ENCODE measurements at regions not wholly inside any gene's neighbourhood (a gene's known extent, or its start where the extent isn't known, plus 50 kb on each side); places are given as distances from the start of the nearest gene placed in this dataset.
"Not testable (repeated sequence)": the region's sequence is repeated elsewhere in the genome, so short reads cannot be mapped to it uniquely, and the experiment has no call there.

DNA sequence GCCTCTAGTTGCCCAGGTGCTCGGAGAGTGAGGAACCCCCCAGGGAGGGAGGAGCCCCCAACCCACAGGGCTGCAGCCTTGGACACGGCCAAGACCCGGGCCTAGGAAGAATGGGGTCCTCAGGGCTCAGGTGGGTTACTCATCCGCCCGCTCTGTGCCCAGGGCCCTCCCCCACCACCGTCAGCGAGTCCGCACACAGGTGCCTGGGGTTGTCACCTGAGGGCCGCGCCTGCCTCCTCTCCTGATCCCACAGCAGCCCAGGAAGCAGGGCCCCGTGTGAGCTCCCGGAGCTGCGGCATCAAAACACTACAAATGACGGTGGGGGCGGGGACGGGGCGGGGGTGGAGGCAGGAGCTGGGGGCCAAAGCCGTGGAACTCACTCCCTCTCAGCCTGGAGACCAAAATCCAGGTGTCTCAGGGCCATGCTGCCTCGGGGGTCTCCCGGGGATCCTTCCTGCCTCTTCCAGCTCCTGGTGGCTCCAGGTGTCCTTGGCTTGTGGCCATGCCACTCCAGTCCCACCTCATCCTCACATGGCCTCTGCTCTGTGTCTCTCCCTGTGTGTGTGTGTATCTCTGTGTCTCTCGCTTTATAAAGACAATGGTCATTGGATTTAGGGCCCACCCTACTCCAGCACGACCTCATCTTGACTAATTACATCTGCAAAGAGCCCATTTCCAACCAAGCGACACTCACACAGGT is 172.7 kb downstream of the NPIPB11 start:
- FAIRE-seq = not testable (repeated sequence)

- no peak for FAIRE-seq
Observed at GRCh38 chr16:29232811-29233704, 173.5 kb downstream of the NPIPB11 start.

DNA sequence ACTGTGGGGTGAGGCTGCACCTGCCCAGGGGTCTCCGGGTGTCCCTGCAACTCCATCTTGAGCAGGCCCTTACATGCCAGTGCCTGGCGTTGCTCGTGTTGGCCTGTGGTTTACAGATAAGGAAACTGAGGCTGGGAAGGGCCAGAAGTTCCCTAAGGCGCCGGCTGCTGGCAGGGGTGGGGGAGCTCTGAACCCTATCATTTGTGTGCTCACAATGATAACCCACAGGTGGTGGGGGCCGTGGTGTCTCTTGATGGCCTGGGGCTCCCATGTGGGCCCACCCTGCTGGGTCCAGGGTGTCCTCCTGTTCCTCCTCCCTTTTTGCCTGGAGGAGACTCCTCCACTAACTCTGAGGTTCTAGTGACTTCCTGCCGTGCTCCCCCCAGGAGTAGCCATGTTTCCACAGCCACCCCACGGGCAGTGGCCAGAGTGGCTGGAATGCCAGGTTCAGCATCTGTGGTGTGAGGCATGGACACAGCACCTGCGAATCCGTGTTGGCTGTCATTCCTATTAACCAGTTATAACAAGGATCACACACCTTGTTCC is 174.3 kb downstream of the NPIPB11 start:
- not testable (repeated sequence) for FAIRE-seq

DNA sequence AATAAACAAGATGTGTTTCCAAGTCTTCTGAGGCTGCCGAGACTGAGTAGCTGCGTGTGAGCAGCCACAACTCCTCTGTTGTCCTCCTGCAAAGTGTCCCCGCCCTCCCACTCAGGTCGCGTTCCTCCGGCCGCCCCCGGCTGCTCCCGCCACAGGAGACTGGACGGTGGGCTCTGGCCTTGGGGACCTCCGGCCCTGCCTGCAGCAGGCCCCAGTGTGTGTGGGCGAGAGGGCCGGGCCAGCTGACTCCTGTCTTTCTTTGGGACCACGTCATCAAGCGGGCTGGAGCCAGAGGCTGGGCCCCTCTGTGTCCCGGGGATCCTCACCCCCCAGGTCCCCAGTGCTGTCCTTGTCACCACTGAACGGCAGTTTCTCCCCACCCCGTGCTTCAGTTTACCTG is 175.3 kb downstream of the NPIPB11 start:
- no peak for FAIRE-seq

DNA sequence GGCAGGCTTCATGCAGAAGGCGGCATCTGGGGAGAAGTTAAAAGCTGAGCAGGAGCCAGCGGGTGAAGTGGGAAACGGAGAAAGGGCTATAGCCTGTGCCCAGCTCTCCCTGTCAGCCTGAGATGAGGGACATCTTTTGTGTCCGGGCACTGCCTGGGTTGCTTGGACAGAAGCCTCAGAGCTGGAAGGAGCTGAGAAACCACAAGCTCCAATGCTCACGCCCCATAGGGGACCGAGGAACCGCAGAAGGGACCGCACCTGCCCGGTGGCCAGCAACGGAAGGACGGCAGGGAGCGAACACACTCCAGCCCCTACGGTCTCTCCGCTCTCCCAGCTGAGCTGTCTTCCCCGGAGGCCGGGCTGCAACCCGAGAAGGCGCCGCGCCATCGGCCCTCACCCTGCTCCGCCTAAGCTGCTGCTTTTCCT is 175.8 kb downstream of the NPIPB11 start:
- FAIRE-seq = no peak

DNA sequence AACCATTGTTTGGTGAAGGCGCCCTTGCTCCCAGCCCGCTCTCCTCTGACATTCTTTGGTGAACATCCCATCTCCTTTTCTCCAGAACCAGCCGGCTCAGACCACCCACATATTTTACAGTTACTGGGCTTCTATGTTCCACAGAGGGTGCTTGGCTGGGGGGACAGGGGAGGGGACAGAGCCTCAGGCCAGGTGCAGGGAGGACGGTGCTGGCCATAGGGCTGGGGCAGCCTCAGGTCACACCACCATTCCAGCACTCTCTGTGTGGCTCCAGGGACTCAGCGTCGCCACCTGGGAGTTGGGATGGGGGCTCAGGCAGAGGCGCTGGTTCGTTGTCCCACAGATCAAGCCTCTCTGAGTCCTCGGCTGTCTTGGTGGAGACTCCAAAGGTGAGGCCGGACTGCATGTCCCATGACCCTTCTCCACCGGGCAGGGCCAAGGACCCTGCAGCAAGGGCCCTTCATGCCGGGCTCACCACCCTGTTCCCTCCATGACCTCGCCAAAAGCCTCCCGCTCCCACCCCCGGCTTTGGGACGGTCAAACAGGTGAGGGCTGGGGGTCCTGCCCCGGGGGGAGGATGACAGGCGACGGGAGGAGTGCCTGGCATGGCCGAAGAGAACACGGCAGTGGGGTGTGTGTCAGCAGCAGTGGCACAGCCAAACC is 176.4 kb downstream of the NPIPB11 start:
- FAIRE-seq = not testable (repeated sequence)

DNA sequence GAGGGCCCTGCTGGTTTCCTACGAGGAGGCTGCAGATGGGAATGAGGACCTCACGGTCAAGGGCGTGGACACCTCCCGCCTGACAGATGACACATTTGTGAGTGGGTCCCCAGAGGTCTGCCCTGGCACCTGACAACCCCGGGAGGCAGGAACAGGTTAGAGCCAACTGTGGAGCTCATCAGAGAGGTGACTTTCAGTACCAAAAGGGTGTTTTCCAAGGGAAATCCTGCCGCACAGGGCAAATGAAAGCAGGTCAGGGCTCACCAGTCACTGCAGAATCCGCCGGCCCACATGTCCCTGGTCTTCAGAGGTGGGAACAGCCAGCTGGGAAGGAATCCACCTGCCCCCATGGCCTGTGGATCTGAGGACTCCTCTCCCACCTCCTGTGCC is 176.9 kb downstream of the NPIPB11 start:
- FAIRE-seq = not testable (repeated sequence)

GRCh38 chr16:29228664-29229611 is 177.6 kb downstream of the NPIPB11 start:
- FAIRE-seq = not testable (repeated sequence)

DNA sequence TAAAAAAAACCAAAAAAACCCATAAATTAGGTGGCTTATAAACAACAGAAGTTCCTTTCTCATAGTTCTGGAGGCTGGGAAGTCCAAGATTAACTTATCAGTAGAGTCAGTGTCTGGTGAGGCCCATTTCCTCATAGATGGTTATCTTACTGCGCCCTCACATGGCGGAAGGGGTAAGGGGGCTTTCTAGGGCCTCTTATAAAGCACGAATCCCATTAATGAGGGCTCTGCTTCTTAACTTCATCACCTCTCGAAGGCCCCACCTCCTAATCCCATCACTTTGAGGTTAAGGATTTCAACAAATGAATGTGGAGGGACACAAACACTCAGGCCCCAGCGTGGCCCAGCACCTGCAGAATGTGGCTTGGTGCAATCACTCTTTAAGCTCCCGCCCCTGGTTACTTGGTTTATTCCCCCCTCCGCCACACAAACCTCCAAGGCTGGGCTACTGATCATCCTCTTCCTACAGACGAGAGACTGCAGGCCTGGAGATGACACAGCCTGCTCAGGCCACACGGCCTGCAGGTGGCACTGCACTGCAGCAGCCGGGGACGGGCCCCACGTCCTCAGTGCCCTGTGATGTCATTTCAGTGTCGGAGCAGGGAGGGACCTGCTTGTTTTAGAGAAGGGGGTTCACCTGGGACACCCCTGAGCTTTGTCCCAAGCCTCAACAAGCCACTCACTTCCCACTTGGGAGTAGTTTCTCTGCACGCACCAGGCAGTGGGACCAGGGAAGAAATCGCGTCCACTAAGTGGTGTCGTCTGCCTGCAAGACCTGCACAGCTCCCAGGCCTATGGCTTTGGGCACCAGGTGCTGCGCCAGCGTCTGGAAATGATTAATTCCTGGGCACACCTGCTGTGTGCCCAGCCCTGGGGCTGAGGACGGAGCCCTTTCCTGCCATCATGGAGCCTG is 178.5 kb downstream of the NPIPB11 start:
- not testable (repeated sequence) for FAIRE-seq

DNA sequence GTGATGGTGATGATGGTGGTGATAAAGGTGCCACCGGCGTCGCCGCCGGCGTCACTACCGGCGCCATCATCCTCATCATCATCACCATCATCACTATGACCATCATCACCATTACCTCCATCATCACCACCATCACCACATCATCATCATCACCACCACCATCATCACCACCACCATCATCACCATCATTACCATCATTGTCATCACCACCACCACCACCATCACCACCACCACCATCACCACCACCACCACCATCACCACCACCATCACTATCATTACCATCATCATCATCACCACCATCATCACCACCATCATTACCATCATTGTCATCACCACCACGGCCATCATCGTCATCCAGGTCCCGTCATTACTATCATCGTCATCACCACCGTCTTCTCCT is 179.7 kb downstream of the NPIPB11 start:
- FAIRE-seq = no peak

GRCh38 chr16:29224675-29225074 is 181.8 kb downstream of the NPIPB11 start:
- not testable (repeated sequence) for FAIRE-seq

DNA sequence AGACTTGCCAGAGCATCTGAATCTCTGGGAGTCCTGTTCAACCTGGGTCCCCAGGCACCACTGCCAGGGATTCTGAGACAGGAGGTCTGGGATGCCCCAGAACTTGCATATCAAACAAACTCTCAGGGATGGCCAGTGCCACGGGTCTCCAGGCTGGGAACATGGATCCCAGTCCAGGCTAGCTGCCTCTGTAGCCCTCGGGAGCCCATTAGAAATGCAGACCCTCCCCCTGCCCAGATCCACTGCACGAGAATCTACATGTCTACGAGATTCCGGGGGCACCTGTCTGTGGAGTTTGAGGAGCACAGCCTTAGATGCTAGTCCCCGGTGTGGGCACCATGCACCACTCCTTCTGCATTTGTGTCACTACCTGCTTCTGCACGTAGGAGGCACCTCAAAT is 183.9 kb downstream of the NPIPB11 start:
- FAIRE-seq = not testable (repeated sequence)

DNA sequence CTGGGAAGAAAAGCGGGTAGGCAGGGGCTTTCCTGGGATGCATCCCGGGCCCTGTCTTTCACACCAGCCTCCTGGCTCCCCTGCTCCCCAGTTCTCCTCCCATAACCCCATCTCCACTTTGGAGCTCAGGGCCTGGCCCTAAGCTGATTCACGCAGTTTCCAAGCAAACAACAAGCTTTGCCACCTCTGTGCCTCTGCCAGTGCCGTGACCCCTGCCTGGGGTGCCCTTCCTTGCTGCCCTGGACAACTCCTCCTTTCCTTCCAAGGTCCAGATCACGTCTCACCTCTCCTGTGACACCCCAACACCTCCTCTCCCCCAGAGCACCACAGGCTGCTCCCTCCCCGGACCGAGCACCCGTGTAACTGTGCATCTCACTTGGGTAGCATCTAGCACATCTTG is 184.5 kb downstream of the NPIPB11 start:
- not testable (repeated sequence) for FAIRE-seq

- peak; percentile 26 for FAIRE-seq
Observed at GRCh38 chr16:29221281-29221955, 185.1 kb downstream of the NPIPB11 start.

DNA sequence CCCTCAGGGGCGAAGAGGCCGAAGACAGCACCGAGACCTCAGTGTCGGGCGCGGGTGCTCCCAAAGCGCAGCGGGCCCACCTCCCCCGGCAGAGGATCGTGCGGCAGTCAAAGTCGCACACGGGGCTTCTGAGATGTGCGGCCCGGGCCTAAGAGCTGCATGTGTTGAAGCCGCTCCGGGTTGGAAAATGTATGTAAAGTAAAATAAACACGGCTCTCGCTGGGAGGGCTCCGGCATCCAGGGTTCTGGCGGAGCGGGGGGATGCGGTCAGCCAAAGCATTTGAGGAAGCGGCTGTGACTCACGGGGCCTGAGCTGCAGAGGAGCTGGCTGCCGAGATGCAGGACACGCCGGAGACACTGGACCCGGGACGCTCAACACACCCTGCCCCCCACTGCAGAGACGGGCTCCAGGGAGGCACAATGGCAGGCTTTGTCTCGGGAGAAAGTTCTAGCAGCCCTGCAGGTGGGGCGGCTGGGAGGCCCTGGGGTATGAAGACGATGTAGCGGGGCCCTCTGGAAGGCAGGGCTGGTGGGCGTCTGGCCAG is 185.8 kb downstream of the NPIPB11 start:
- not testable (repeated sequence) for FAIRE-seq

DNA sequence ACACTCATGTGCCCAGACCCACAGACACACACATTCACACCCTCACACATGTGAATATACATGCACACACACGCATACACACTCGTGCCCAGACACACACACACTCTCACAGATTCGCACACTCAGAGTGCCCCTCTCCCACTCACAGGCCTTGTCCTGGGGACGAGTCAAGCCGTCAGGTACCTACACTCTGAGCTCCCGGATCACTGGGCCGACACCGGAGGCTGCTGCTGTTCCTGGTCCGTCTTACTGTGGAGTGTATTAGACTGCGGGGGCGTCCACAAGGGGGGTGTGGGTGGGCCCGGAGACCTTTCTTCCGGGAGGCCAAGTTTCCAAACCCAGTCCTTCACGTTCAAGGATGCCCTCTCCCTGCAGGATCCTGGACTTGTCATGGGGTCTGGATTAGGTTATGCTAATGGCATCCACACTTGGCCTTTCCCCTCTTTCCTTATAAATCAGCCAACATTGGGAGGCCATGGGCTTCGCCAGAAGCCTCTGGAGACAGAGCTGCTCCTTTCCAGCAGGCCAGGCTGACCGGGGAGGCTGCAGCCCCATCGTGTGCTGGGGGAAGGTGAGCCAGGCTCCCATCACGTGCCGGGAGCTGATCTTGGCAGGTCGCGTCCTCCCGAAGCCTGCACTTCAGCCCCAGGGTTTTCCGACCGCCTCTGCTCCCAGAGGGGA is 186.4 kb downstream of the NPIPB11 start:
- FAIRE-seq = not testable (repeated sequence)

DNA sequence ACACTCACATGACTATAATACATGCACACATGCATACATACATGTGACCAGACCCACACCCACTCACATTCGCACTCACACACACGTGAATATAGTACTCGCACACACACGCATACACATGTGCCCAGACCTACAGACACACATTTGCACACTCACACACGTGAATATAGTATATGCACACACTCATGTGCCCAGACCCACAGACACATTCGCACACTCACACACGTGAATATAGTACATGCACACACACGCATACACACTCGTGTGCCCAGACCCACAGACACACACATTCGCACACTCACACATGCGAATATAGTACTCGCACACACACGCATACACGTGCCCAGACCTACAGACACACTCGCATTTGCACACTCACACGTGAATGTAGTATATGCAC is 186.9 kb downstream of the NPIPB11 start:
- not testable (repeated sequence) for FAIRE-seq

GRCh38 chr16:29218649-29219048 is 187.9 kb downstream of the NPIPB11 start:
- FAIRE-seq = not testable (repeated sequence)

GRCh38 chr16:29218171-29218570 is 188.3 kb downstream of the NPIPB11 start:
- not testable (repeated sequence) for FAIRE-seq
